C4-2B (cell line): ENCODE measurements at regions not wholly inside any gene's neighbourhood (a gene's known extent, or its start where the extent isn't known, plus 50 kb on each side); places are given as distances from the start of the nearest gene placed in this dataset.

Experiments
- ZFX ChIP-seq: fragments of 450-650 bp; IDR thresholded peaks from 2 replicates; pipeline ENCODE4 v1.6.1; 2017
- TF ChIP-seq, protein P1 (sequence below): fragments of 450-650 bp; conservative IDR thresholded peaks from 2 replicates; pipeline ENCODE4 v1.5.1; 2017; ENCODE audit warnings: mild to moderate bottlenecking

GRCh38 chr18:71554686-71555085 lies 989.5 kb downstream of the CBLN2 start:
- TF ChIP-seq, protein P1, sequence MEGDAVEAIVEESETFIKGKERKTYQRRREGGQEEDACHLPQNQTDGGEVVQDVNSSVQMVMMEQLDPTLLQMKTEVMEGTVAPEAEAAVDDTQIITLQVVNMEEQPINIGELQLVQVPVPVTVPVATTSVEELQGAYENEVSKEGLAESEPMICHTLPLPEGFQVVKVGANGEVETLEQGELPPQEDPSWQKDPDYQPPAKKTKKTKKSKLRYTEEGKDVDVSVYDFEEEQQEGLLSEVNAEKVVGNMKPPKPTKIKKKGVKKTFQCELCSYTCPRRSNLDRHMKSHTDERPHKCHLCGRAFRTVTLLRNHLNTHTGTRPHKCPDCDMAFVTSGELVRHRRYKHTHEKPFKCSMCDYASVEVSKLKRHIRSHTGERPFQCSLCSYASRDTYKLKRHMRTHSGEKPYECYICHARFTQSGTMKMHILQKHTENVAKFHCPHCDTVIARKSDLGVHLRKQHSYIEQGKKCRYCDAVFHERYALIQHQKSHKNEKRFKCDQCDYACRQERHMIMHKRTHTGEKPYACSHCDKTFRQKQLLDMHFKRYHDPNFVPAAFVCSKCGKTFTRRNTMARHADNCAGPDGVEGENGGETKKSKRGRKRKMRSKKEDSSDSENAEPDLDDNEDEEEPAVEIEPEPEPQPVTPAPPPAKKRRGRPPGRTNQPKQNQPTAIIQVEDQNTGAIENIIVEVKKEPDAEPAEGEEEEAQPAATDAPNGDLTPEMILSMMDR = no peak
- TF ChIP-seq ZFX = no peak
